ENCODE measurements at regions not wholly inside any gene's neighbourhood (a gene's known extent, or its start where the extent isn't known, plus 50 kb on each side); places are given as distances from the start of the nearest gene placed in this dataset.

- H3K4me1 Mint-ChIP-seq, result peaks cover 51% of the 10 kb centered on the region
Observed at GRCh38 chr2:181273986-181274385, 183.2 kb upstream of the ITGA4 start.

GRCh38 chr2:181275643-181276070, 181.5 kb upstream of the ITGA4 start:
- Mint-ChIP-seq H3K27me3 (no peaks in the 10 kb centered on the region), H3K9me3 (no peaks in the 10 kb centered on the region), H3K4me1 (peaks cover 52% of the 10 kb centered on the region), H3K27ac (peak overlapping the region; percentile 74), H3K36me3 (peaks cover 2% of the 10 kb centered on the region), H3K4me3 (no peak overlapping the region)

More at GRCh38 chr2:181273986-181274385, 183.2 kb upstream of the ITGA4 start:
- Mint-ChIP-seq H3K9me3 (no peaks in the 10 kb centered on the region), H3K36me3 (peaks cover 7% of the 10 kb centered on the region), H3K27me3 (no peaks in the 10 kb centered on the region), H3K27ac (peak overlapping the region; percentile 65), H3K4me3 (no peak overlapping the region)

GRCh38 chr2:181281206-181281832, 175.9 kb upstream of the ITGA4 start:
- Mint-ChIP-seq H3K4me3 (peak overlapping the region; percentile 21), H3K27ac (peak overlapping the region; percentile 67), H3K4me1 (peaks cover 54% of the 10 kb centered on the region)

GRCh38 chr2:181285116-181285515, 172.1 kb upstream of the ITGA4 start:
- Mint-ChIP-seq H3K27me3 (no peaks in the 10 kb centered on the region), H3K9me3 (peaks cover 5% of the 10 kb centered on the region), H3K4me1 (peaks cover 63% of the 10 kb centered on the region), H3K27ac (peak overlapping the region; percentile 63), H3K4me3 (no peak overlapping the region), H3K36me3 (peaks cover 8% of the 10 kb centered on the region)

More at GRCh38 chr2:181281206-181281832, 175.9 kb upstream of the ITGA4 start:
- peaks cover 5% of the 10 kb centered on the region for H3K9me3 Mint-ChIP-seq
- no peaks in the 10 kb centered on the region for H3K27me3 Mint-ChIP-seq
- peaks cover 8% of the 10 kb centered on the region for H3K36me3 Mint-ChIP-seq

- peaks cover 17% of the 10 kb centered on the region for H3K36me3 Mint-ChIP-seq
- H3K4me1 Mint-ChIP-seq, result peaks cover 44% of the 10 kb centered on the region
- H3K4me3 Mint-ChIP-seq, result no peak overlapping the region
- H3K9me3 Mint-ChIP-seq, result peaks cover 2% of the 10 kb centered on the region
- H3K27ac Mint-ChIP-seq, result no peak overlapping the region
- no peaks in the 10 kb centered on the region for H3K27me3 Mint-ChIP-seq
Observed at GRCh38 chr2:181289698-181290097, 167.5 kb upstream of the ITGA4 start.

GRCh38 chr2:181290182-181290581, 167.0 kb upstream of the ITGA4 start:
- Mint-ChIP-seq H3K36me3 (peaks cover 13% of the 10 kb centered on the region), H3K27ac (no peak overlapping the region), H3K4me1 (peaks cover 39% of the 10 kb centered on the region), H3K9me3 (no peaks in the 10 kb centered on the region), H3K27me3 (no peaks in the 10 kb centered on the region), H3K4me3 (no peak overlapping the region)

GRCh38 chr2:181294979-181295378, 162.2 kb upstream of the ITGA4 start:
- Mint-ChIP-seq H3K36me3 (peaks cover 26% of the 10 kb centered on the region), H3K9me3 (peaks cover 22% of the 10 kb centered on the region), H3K4me1 (peaks cover 21% of the 10 kb centered on the region), H3K27me3 (no peaks in the 10 kb centered on the region), H3K4me3 (no peak overlapping the region), H3K27ac (no peak overlapping the region)

- peaks cover 53% of the 10 kb centered on the region for H3K4me1 Mint-ChIP-seq
- H3K36me3 Mint-ChIP-seq, result peaks cover 17% of the 10 kb centered on the region
- peak overlapping the region; percentile 98 for H3K27ac Mint-ChIP-seq
- H3K4me3 Mint-ChIP-seq, result peak overlapping the region; percentile 73
- H3K9me3 Mint-ChIP-seq, result peaks cover 19% of the 10 kb centered on the region
- no peaks in the 10 kb centered on the region for H3K27me3 Mint-ChIP-seq
Observed at GRCh38 chr2:181300600-181301291, 156.4 kb upstream of the ITGA4 start.

- Mint-ChIP-seq H3K27me3 (no peaks in the 10 kb centered on the region), H3K27ac (peak overlapping the region; percentile 99), H3K36me3 (peaks cover 3% of the 10 kb centered on the region), H3K4me1 (peaks cover 87% of the 10 kb centered on the region), H3K9me3 (no peaks in the 10 kb centered on the region), H3K4me3 (peak overlapping the region; percentile 73)
Observed at GRCh38 chr2:181304011-181304844, 153.0 kb upstream of the ITGA4 start.

- H3K36me3 Mint-ChIP-seq, result no peaks in the 10 kb centered on the region
- no peaks in the 10 kb centered on the region for H3K27me3 Mint-ChIP-seq
- H3K4me1 Mint-ChIP-seq, result peaks cover 85% of the 10 kb centered on the region
- peak overlapping the region; percentile 73 for H3K4me3 Mint-ChIP-seq
- no peaks in the 10 kb centered on the region for H3K9me3 Mint-ChIP-seq
- H3K27ac Mint-ChIP-seq, result peak overlapping the region; percentile 99
Observed at GRCh38 chr2:181305301-181306123, 151.7 kb upstream of the ITGA4 start.

- Mint-ChIP-seq H3K36me3 (no peaks in the 10 kb centered on the region), H3K27ac (peak overlapping the region; percentile 99), H3K9me3 (no peaks in the 10 kb centered on the region), H3K4me3 (peak overlapping the region; percentile 73), H3K27me3 (no peaks in the 10 kb centered on the region), H3K4me1 (peaks cover 78% of the 10 kb centered on the region)
Observed at GRCh38 chr2:181306785-181307184, 150.4 kb upstream of the ITGA4 start.

- peak overlapping the region; percentile 73 for H3K4me3 Mint-ChIP-seq
- H3K4me1 Mint-ChIP-seq, result peaks cover 78% of the 10 kb centered on the region
- no peaks in the 10 kb centered on the region for H3K36me3 Mint-ChIP-seq
- no peaks in the 10 kb centered on the region for H3K9me3 Mint-ChIP-seq
- peak overlapping the region; percentile 95 for H3K27ac Mint-ChIP-seq
- H3K27me3 Mint-ChIP-seq, result no peaks in the 10 kb centered on the region
Observed at GRCh38 chr2:181307203-181307991, 149.8 kb upstream of the ITGA4 start.

GRCh38 chr2:181308766-181309515, 148.2 kb upstream of the ITGA4 start:
- H3K27ac Mint-ChIP-seq, result peak overlapping the region; percentile 99
- H3K9me3 Mint-ChIP-seq, result no peaks in the 10 kb centered on the region
- H3K4me3 Mint-ChIP-seq, result peak overlapping the region; percentile 90
- peaks cover 85% of the 10 kb centered on the region for H3K4me1 Mint-ChIP-seq
- no peaks in the 10 kb centered on the region for H3K36me3 Mint-ChIP-seq
- H3K27me3 Mint-ChIP-seq, result no peaks in the 10 kb centered on the region

GRCh38 chr2:181309586-181309985, 147.6 kb upstream of the ITGA4 start:
- Mint-ChIP-seq H3K4me1 (peaks cover 85% of the 10 kb centered on the region), H3K27me3 (no peaks in the 10 kb centered on the region), H3K4me3 (peak overlapping the region; percentile 90), H3K9me3 (no peaks in the 10 kb centered on the region), H3K27ac (peak overlapping the region; percentile 99), H3K36me3 (no peaks in the 10 kb centered on the region)
